ENCODE measurements at regions not wholly inside any gene's neighbourhood (a gene's known extent, or its start where the extent isn't known, plus 50 kb on each side); places are given as distances from the start of the nearest gene placed in this dataset.

GRCh38 chr13:90552702-90553101 is 794.8 kb upstream of the MIR17HG start:
- no peak overlapping the region for H2AFZ ChIP-seq
- H4K20me1 ChIP-seq (replicated peaks; ENCODE audit: insufficient read depth) = no peaks in the 10 kb centered on the region
- H3K27ac Mint-ChIP-seq = no peak overlapping the region; the same call in 1 of the 2 replicates
- H3K4me1 Mint-ChIP-seq = peaks cover 7% of the 10 kb centered on the region; the same call in 2 of the 3 replicates
- ATAC-seq = no peak
- H3K27me3 ChIP-seq (ENCODE audit: insufficient read depth) = no peaks in the 10 kb centered on the region
- no peak overlapping the region for H3K27ac ChIP-seq (ENCODE audit: low read depth)
- no peaks in the 10 kb centered on the region for H3F3A ChIP-seq (replicated peaks; ENCODE audit: low read depth)
- H3K79me2 ChIP-seq (replicated peaks; ENCODE audit: insufficient read depth) = no peaks in the 10 kb centered on the region
- DNase-seq (ENCODE audit: low spot score) = no peak
- no peak overlapping the region for H3K4me3 Mint-ChIP-seq
- H3K4me3 ChIP-seq = no peak overlapping the region
- TF ChIP-seq STAT1 (IDR thresholded peaks at IDR 0.05; ENCODE audit: unreplicated experiment) (no peak), ZNF331 (CRISPR knock-in tag; IDR thresholded peaks at IDR 0.05; ENCODE audit: low read depth) (no peak), ZNF462 (CRISPR knock-in tag; IDR thresholded peaks at IDR 0.05) (no peak), ETS1 (IDR thresholded peaks at IDR 0.05) (no peak), CREB1 (CRISPR knock-in tag; IDR thresholded peaks at IDR 0.05; ENCODE audit: low read depth) (no peak), EZH2phosphoT487 (IDR thresholded peaks at IDR 0.05; ENCODE audit: unreplicated experiment) (no peak)
- H3K4me2 ChIP-seq = no peak overlapping the region
- no peaks in the 10 kb centered on the region for H3K4me1 ChIP-seq (ENCODE audit: insufficient read depth)
- no peaks in the 10 kb centered on the region; the same call in 1 of the 2 replicates for H3K36me3 ChIP-seq (ENCODE audit: insufficient read depth)
- H3K9me2 ChIP-seq (ENCODE audit: insufficient read depth) = no peaks in the 10 kb centered on the region
- H3K36me3 Mint-ChIP-seq (ENCODE audit: low read depth) = peaks cover 7% of the 10 kb centered on the region
- H3K27me3 Mint-ChIP-seq (ENCODE audit: insufficient read depth, low read depth, poor library complexity) = no peaks in the 10 kb centered on the region
- peaks cover 13% of the 10 kb centered on the region for H3K9me3 Mint-ChIP-seq

Data from GM23338 (cell line).